Lower leg skin (tissue), 4 donors: ENCODE measurements at regions not wholly inside any gene's neighbourhood (a gene's known extent, or its start where the extent isn't known, plus 50 kb on each side); places are given as distances from the start of the nearest gene placed in this dataset.

Experiments used
- DNase-seq, 2 donors: peaks; one replicate each; pipeline ENCODE4 v3.0.0-alpha.2; 2019; ENCODE audit warnings: low spot score in 2 of 2
- H3K4me3 ChIP-seq: fragments of 200-600 bp; sonication (generic); 2 replicates; pipeline ENCODE4 v1.5.1; 2017; ENCODE audit warnings: mild to moderate bottlenecking, low read depth; ENCODE audit not compliant: poor library complexity, severe bottlenecking
- POLR2A ChIP-seq, 2 donors: fragments of 450-650 bp; IDR thresholded peaks; one replicate each; pipeline ENCODE4 v1.6.1; 2016 to 2017; ENCODE audit warnings: antibody characterized with exemption in 2 of 2, mild to moderate bottlenecking in 1 of 2, moderate library complexity in 1 of 2
- WGBS, 2 donors: methylation state at CpG; one replicate each; pipeline ENCODE4 v1.1.5; 2018; 5-methylcytosine and 5-hydroxymethylcytosine counted together
- intact Hi-C: fragments of 100-400 bp; cut with DNase I; formaldehyde crosslinking; loops from one replicate; pipeline ENCODE4 v1.15.0; 2023; ENCODE audit warnings: low total_unique reads
- TF ChIP-seq, protein P1 (sequence below), 3 donors: fragments of 450-650 bp; IDR thresholded peaks; one replicate each; pipeline ENCODE4 v1.5.1; 2016; ENCODE audit warnings: antibody characterized with exemption in 3 of 3, mild to moderate bottlenecking in 3 of 3, moderate library complexity in 2 of 3

DNA sequence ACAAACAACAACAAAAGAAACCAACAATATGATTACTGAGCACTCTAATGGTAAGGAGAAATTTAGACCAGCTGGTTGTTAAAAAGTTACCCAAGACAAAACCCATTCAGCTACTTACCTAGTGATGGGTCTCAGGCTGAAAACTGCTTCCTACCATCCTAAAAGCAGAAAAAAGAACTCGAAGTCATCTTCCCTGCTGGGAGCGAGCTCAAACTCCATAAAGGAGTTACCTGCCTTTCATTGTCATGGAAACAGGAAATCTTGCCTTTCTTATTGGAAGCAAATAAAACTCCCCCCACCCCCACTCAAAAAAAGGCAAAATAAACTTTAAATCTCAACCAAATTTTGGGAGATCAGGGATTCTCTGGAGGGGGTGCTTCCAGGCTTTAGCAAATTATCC lies 1478.3 kb downstream of the C4orf33 start:
- TF ChIP-seq POLR2A (IDR thresholded peaks at IDR 0.05) = no peak
- TF ChIP-seq, protein P1, sequence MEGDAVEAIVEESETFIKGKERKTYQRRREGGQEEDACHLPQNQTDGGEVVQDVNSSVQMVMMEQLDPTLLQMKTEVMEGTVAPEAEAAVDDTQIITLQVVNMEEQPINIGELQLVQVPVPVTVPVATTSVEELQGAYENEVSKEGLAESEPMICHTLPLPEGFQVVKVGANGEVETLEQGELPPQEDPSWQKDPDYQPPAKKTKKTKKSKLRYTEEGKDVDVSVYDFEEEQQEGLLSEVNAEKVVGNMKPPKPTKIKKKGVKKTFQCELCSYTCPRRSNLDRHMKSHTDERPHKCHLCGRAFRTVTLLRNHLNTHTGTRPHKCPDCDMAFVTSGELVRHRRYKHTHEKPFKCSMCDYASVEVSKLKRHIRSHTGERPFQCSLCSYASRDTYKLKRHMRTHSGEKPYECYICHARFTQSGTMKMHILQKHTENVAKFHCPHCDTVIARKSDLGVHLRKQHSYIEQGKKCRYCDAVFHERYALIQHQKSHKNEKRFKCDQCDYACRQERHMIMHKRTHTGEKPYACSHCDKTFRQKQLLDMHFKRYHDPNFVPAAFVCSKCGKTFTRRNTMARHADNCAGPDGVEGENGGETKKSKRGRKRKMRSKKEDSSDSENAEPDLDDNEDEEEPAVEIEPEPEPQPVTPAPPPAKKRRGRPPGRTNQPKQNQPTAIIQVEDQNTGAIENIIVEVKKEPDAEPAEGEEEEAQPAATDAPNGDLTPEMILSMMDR (IDR thresholded peaks at IDR 0.05) = no peak
- no peak overlapping the region for H3K4me3 ChIP-seq
- intact Hi-C loops = no loop called here
- 66 to 82% methylated on average over 2 of the region's 2 CpGs for WGBS, 2 donors
- DNase-seq = no peak

DNA sequence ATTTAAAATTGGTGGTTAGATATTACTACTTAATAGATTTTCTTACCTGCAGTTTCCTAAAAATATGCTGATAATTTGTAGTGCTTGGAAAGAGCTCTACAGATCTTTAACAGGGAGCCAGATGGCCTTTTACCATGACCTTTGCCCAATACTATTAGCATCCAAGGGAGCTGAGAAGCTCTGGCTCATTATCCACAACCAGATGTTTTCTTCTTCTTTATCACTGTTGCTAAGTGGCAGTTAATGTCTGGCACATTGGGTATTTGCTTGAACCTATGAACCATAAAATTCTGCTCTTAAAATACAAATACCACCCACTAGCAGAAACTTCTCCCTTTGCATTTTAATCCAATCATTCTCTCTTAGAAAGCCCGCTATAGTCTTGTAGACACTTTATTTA lies 1480.3 kb downstream of the C4orf33 start:
- WGBS, 2 donors = 65 to 66% methylated on average over 1 of the region's 1 CpG
- intact Hi-C loops = no loop called here
- H3K4me3 ChIP-seq = no peak overlapping the region
- TF ChIP-seq, protein P1 (IDR thresholded peaks at IDR 0.05) = no peak
- TF ChIP-seq POLR2A (IDR thresholded peaks at IDR 0.05) = no peak
- no peak for DNase-seq

DNA sequence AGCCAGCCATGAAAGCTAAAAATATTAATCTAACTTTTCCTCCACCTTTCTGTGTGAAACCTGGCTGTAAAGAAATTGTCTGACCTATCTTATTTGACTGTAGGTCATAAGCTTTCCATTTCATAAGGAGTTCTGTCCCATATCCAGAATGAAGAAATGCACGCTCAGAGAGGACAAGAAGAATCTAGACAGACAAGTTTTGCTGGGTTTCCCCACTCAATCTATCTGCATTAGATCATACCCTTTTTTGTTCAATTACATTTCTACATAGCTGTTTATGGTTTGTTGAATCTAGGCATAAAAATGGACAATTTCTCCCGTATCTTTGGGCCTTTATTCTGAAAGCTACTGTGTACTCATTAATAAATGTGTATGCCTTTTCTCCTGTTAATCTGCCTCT lies 1495.1 kb downstream of the C4orf33 start:
- intact Hi-C loops = no loop called here
- WGBS, 2 donors = 50 to 57% methylated on average over 2 of the region's 2 CpGs
- DNase-seq = no peak
- H3K4me3 ChIP-seq = no peak overlapping the region
- no peak for TF ChIP-seq POLR2A (IDR thresholded peaks at IDR 0.05)
- TF ChIP-seq, protein P1 (IDR thresholded peaks at IDR 0.05) = no peak

DNA sequence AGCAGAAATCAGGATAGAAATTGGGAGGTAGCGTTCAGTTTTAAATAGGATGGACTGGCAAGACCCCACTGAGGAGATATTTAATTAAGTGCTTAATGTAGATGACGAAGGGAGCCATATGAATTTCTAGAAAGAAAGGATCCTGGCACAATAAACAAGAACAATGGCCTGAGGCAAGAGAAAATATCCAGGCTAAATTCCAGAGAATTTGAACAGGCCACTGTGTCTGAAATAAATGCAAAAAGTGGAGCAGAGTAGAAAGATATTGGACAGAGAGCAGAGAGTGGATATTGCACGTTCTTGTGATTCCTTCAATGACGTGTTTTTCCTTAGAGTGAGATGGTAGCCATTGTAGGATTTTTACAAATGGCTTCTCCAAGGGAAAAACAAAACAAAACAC lies 1504.8 kb downstream of the C4orf33 start:
- no peak overlapping the region for H3K4me3 ChIP-seq
- intact Hi-C loops = no loop called here
- WGBS, 2 donors = 69 to 74% methylated on average over 4 of the region's 4 CpGs
- TF ChIP-seq, protein P1 (IDR thresholded peaks at IDR 0.05) = no peak
- TF ChIP-seq POLR2A (IDR thresholded peaks at IDR 0.05) = no peak
- no peak for DNase-seq

DNA sequence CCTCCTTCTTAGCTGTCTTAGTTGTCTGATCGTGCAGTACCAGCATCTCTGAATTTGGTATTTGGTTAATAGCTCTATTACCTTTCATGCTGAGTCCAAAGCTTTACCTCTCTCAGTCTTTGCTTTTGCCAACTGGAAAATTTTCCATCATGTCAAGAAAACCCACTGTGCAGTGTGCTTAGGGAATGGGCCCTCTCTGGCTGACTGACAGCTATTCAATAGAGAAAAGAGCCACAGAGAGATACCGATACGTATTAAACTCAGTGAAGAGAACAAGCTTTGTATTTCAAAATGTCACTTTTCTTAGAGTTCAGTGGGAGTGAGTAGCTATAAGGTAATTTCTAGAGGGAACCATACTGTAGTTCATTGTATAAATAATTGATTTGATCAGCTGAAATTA lies 1507.1 kb downstream of the C4orf33 start:
- TF ChIP-seq, protein P1 (IDR thresholded peaks at IDR 0.05) = no peak
- TF ChIP-seq POLR2A (IDR thresholded peaks at IDR 0.05) = no peak
- DNase-seq = no peak
- no peak overlapping the region for H3K4me3 ChIP-seq
- intact Hi-C loops = no loop called here
- WGBS, 2 donors = 91% methylated on average over 3 of the region's 3 CpGs

DNA sequence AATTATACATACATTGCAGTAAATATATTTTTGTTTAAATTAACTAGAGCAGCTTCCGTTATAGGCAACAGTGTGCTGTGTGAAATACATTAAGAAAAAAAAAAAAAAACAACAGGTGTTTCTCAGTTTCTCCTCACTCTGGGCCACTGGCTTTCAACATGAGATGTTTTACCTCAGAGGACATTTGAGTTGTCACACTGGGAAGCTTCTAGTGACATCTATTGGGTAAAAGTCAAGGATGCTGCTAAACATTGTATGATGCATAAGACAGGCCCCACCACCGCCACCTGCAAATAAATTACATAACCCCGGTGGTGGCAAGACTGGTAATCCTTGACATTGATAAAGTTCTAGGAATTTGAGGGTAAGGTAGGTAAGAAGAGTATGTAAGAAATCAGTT lies 1512.2 kb downstream of the C4orf33 start:
- intact Hi-C loops = no loop called here

More for the DNA sequence above, 1512.2 kb downstream of the C4orf33 start:
- TF ChIP-seq, protein P1 (IDR thresholded peaks at IDR 0.05) = no peak
- TF ChIP-seq POLR2A (IDR thresholded peaks at IDR 0.05) = no peak
- WGBS, 2 donors = 88 to 90% methylated on average over 3 of the region's 3 CpGs
- no peak overlapping the region for H3K4me3 ChIP-seq
- DNase-seq = no peak
